H1 (cell line): ENCODE measurements at regions not wholly inside any gene's neighbourhood (a gene's known extent, or its start where the extent isn't known, plus 50 kb on each side); places are given as distances from the start of the nearest gene placed in this dataset.

Experiments
- CTCF ChIA-PET: fragments of 300-600 bp; sonication (Branson Sonifier 250); formaldehyde crosslinking; loops from one replicate; lab custom pipeline; 2021; ENCODE audit not compliant: partially characterized antibody; lab: Charles Lee
- POLR2A ChIA-PET: fragments of 300-600 bp; sonication (Branson Sonifier 250); formaldehyde crosslinking; loops from one replicate; lab custom pipeline; 2021; ENCODE audit warnings: inconsistent platforms; ENCODE audit not compliant: partially characterized antibody; lab: Charles Lee
- DNase-seq, 2 experiments: peaks; one replicate each; pipeline versions ENCODE4 v3.0.0 to v3.0.0-alpha.2; 2010 to 2022; ENCODE audit warnings: low spot score in 2 of 2, low read depth in 1 of 2, mixed read lengths in 1 of 2
- FAIRE-seq: peaks from 2 replicates; lab custom pipeline; 2011; peaks lifted over from hg19 to GRCh38; lab: Jason Lieb, UNC
- H2AFZ ChIP-seq: 2 replicates; pipeline ENCODE4 v1.8.1; 2012; ENCODE audit warnings: low read length, inconsistent platforms
- H2AK5ac ChIP-seq: 2 replicates; pipeline ENCODE4 v1.6.1; 2013; ENCODE audit warnings: low read depth, low read length
- H2BK120ac ChIP-seq: replicated peaks from 2 replicates; pipeline ENCODE3; 2013; ENCODE audit warnings: low read depth, low read length, inconsistent platforms
- H2BK12ac ChIP-seq: 2 replicates; pipeline ENCODE4 v1.6.1; 2013; ENCODE audit warnings: low read depth, low read length
- H2BK15ac ChIP-seq: 2 replicates; pipeline ENCODE4 v1.6.1; 2013; ENCODE audit warnings: low read length
- H2BK20ac ChIP-seq: 2 replicates; pipeline ENCODE4 v1.6.1; 2013; ENCODE audit warnings: low read length
- H2BK5ac ChIP-seq: 2 replicates; pipeline ENCODE4 v1.6.1; 2013; ENCODE audit warnings: low read depth, low read length
- H3K14ac ChIP-seq: 2 replicates; pipeline ENCODE4 v1.6.1; 2013; ENCODE audit warnings: inconsistent platforms; ENCODE audit not compliant: insufficient read length
- H3K18ac ChIP-seq: 2 replicates; pipeline ENCODE4 v1.6.1; 2013; ENCODE audit warnings: low read length; ENCODE audit errors: extremely low read depth
- H3K23ac ChIP-seq: 2 replicates; pipeline ENCODE4 v1.6.1; 2013; ENCODE audit warnings: inconsistent platforms; ENCODE audit not compliant: insufficient read length
- H3K23me2 ChIP-seq: 2 replicates; pipeline ENCODE4 v1.6.1; 2013; ENCODE audit warnings: low read depth, low read length
- H3K27ac ChIP-seq: 2 replicates; pipeline ENCODE4 v1.6.1; 2011; ENCODE audit warnings: low read depth, low read length, inconsistent platforms
- H3K27me3 ChIP-seq, 4 experiments: replicated peaks in 1 of 4; 1 replicate in 1 of 4; 2 replicates in 3 of 4; pipeline versions ENCODE4 v1.6.1 to v1.8.1; 2011 to 2013; ENCODE audit warnings: low read length in 3 of 4, mild to moderate bottlenecking in 3 of 4, inconsistent platforms in 2 of 4, mixed read lengths in 2 of 4, moderate library complexity in 1 of 4; ENCODE audit not compliant: control insufficient read depth in 3 of 4, insufficient read depth in 3 of 4; ENCODE audit errors: extremely low read depth in 1 of 4
- H3K36me3 ChIP-seq, 4 experiments: 2 replicates each; pipeline versions ENCODE4 v1.6.1 to v1.8.1; 2011 to 2013; ENCODE audit warnings: mild to moderate bottlenecking in 4 of 4, low read length in 3 of 4, moderate library complexity in 2 of 4, control low read depth in 1 of 4, inconsistent platforms in 1 of 4; ENCODE audit not compliant: insufficient read depth in 4 of 4, control insufficient read depth in 2 of 4
- H3K4ac ChIP-seq: replicated peaks from 2 replicates; pipeline ENCODE3; 2013; ENCODE audit warnings: low read length, low read depth, mixed read lengths, inconsistent platforms; ENCODE audit not compliant: insufficient read length
- H3K4me1 ChIP-seq, 4 experiments: replicated peaks in 1 of 4; 1 replicate in 1 of 4; 2 replicates in 3 of 4; pipeline versions ENCODE4 v1.6.1 to v1.8.1; 2011 to 2013; ENCODE audit warnings: low read length in 3 of 4, inconsistent platforms in 2 of 4, mixed read lengths in 1 of 4; ENCODE audit not compliant: insufficient read depth in 4 of 4, control insufficient read depth in 3 of 4
- H3K4me2 ChIP-seq, 2 experiments: 2 replicates each; pipeline versions ENCODE4 v1.6.1 to v1.8.1; 2011 to 2013; ENCODE audit warnings: low read depth in 2 of 2, low read length in 2 of 2, control low read depth in 1 of 2, inconsistent platforms in 1 of 2, mild to moderate bottlenecking in 1 of 2; ENCODE audit not compliant: insufficient read depth in 1 of 2
- H3K4me3 ChIP-seq, 4 experiments: fragments of 200-600, 300-600 bp in 1 of 4; sonication (generic), shearing (Covaris generic), sonication (Bioruptor Twin) in 1 of 4; 2 replicates each; pipeline versions ENCODE4 v1.5.1 to v1.8.1; 2011 to 2016; ENCODE audit warnings: low read length in 4 of 4, low read depth in 3 of 4, control low read depth in 2 of 4, inconsistent platforms in 2 of 4, mild to moderate bottlenecking in 2 of 4, mixed read lengths in 1 of 4, moderate library complexity in 1 of 4; ENCODE audit not compliant: insufficient read depth in 2 of 4; ENCODE audit errors: extremely low read depth in 1 of 4
- H3K56ac ChIP-seq: replicated peaks from 2 replicates; pipeline ENCODE3; 2013; ENCODE audit warnings: low read depth, mild to moderate bottlenecking, mixed read lengths, low read length, inconsistent platforms; ENCODE audit not compliant: insufficient read length
- H3K79me1 ChIP-seq: 2 replicates; pipeline ENCODE4 v1.6.1; 2013; ENCODE audit warnings: low read depth, low read length, control low read depth
- H3K79me2 ChIP-seq, 2 experiments: 2 replicates each; pipeline versions ENCODE4 v1.6.1 to v1.8.1; 2012 to 2013; ENCODE audit warnings: low read length in 2 of 2, mild to moderate bottlenecking in 2 of 2, inconsistent platforms in 1 of 2; ENCODE audit not compliant: insufficient read depth in 2 of 2, control insufficient read depth in 1 of 2
- H3K9ac ChIP-seq, 4 experiments: replicated peaks in 1 of 4; 1 replicate in 1 of 4; 2 replicates in 3 of 4; pipeline versions ENCODE4 v1.6.1 to v1.8.1; 2011 to 2013; ENCODE audit warnings: low read depth in 3 of 4, low read length in 3 of 4, control low read depth in 2 of 4, mild to moderate bottlenecking in 2 of 4, moderate library complexity in 2 of 4, inconsistent platforms in 1 of 4; ENCODE audit errors: extremely low read depth in 1 of 4
- H3K9me3 ChIP-seq, 2 experiments: 2 replicates each; pipeline versions ENCODE4 v1.6.1 to v1.8.1; 2012 to 2013; ENCODE audit warnings: mild to moderate bottlenecking in 2 of 2, moderate library complexity in 2 of 2, control low read depth in 1 of 2, inconsistent platforms in 1 of 2, low read depth in 1 of 2, low read length in 1 of 2, mixed read lengths in 1 of 2; ENCODE audit not compliant: insufficient read depth in 2 of 2
- H4K20me1 ChIP-seq, 2 experiments: replicated peaks in 1 of 2; 2 replicates each; pipeline versions ENCODE3 to v1.8.1; 2011 to 2013; ENCODE audit warnings: inconsistent platforms in 2 of 2, low read length in 2 of 2, mild to moderate bottlenecking in 1 of 2; ENCODE audit not compliant: insufficient read depth in 2 of 2, control insufficient read depth in 1 of 2
- H4K5ac ChIP-seq: 2 replicates; pipeline ENCODE4 v1.6.1; 2013; ENCODE audit warnings: low read length, low read depth, mixed read lengths, inconsistent platforms; ENCODE audit not compliant: insufficient read length
- H4K8ac ChIP-seq: 2 replicates; pipeline ENCODE4 v1.8.0; 2013; ENCODE audit warnings: mild to moderate bottlenecking, moderate library complexity, low read length, inconsistent platforms; ENCODE audit not compliant: insufficient read depth; ENCODE audit errors: extremely low read depth
- H4K91ac ChIP-seq: replicated peaks from 2 replicates; pipeline ENCODE3; 2013; ENCODE audit warnings: low read length, mixed read lengths, inconsistent platforms; ENCODE audit not compliant: insufficient read length
- CBX8 ChIP-seq: fragments of 300-800, 300-1000 bp; sonication (generic); IDR thresholded peaks from 2 replicates; pipeline ENCODE4 v1.7.1; 2016; ENCODE audit warnings: low read depth, low read length, borderline replicate concordance
- CHD2 ChIP-seq: IDR thresholded peaks from 2 replicates; pipeline ENCODE4 v1.6.1; 2012; ENCODE audit warnings: low read length, improper control_type of control experiment
- GTF2F1 ChIP-seq: IDR thresholded peaks from 2 replicates; pipeline ENCODE4 v1.6.1; 2012; ENCODE audit warnings: low read depth, low read length, improper control_type of control experiment, borderline replicate concordance
- HDAC6 ChIP-seq: IDR thresholded peaks from one replicate; pipeline ENCODE4 v1.7.1; 2012; ENCODE audit warnings: low read depth, mild to moderate bottlenecking, inconsistent platforms, low read length, moderate library complexity
- KDM1A ChIP-seq: fragments of 200-600, 300-600 bp; sonication (generic); IDR thresholded peaks from 2 replicates; pipeline ENCODE4 v1.7.1; 2016; ENCODE audit warnings: mild to moderate bottlenecking, low read length, borderline replicate concordance
- PHF8 ChIP-seq: fragments of 200-600 bp; sonication (generic); conservative IDR thresholded peaks from 2 replicates; pipeline ENCODE4 v1.7.1; 2012; ENCODE audit warnings: low read depth, mild to moderate bottlenecking, inconsistent platforms, low read length, moderate library complexity
- RNF2 ChIP-seq: fragments of 200-900, 300-1000 bp; sonication (generic); IDR thresholded peaks from 2 replicates; pipeline ENCODE4 v1.7.1; 2016; ENCODE audit warnings: borderline replicate concordance, low read depth, mild to moderate bottlenecking, antibody characterized with exemption, low read length; ENCODE audit not compliant: poor library complexity, severe bottlenecking; ENCODE audit errors: missing control alignments
- SIN3A ChIP-seq, 2 experiments: IDR thresholded peaks in 1 of 2; conservative IDR thresholded peaks in 1 of 2; 2 replicates each; pipeline ENCODE4 v1.6.1; 2011 to 2012; ENCODE audit warnings: low read length in 2 of 2, improper control_type of control experiment in 1 of 2, low read depth in 1 of 2, mild to moderate bottlenecking in 1 of 2
- SIRT6 ChIP-seq: IDR thresholded peaks from one replicate; pipeline ENCODE4 v1.7.1; 2012; ENCODE audit warnings: low read length, inconsistent platforms
- SP1 ChIP-seq: IDR thresholded peaks from 2 replicates; pipeline ENCODE4 v1.6.1; 2011; ENCODE audit warnings: low read depth, low read length
- WGBS, 2 experiments: shearing (Covaris generic) in 1 of 2; methylation state at CpG; one replicate each; pipeline versions ENCODE4 v1.1.6 to v1.1.7; 2013 to 2015; ENCODE audit warnings: low lambda C conversion rate in 2 of 2, mixed read lengths in 2 of 2, inconsistent platforms in 1 of 2, low coverage in 1 of 2, missing lambda C conversion rate in 1 of 2; ENCODE audit not compliant: insufficient replicate concordance in 2 of 2, insufficient coverage in 1 of 2, insufficient read length in 1 of 2; ENCODE audit errors: extremely low coverage in 1 of 2, missing lambda C conversion rate in 1 of 2; 5-methylcytosine and 5-hydroxymethylcytosine counted together
- TF ChIP-seq, protein P1 (sequence below), 3 experiments: IDR thresholded peaks; 1 replicate in 2 of 3; 2 replicates in 1 of 3; pipeline versions ENCODE4 v1.5.1 to v1.6.1; 2011; ENCODE audit warnings: low read length in 3 of 3, mild to moderate bottlenecking in 3 of 3, inconsistent platforms in 2 of 3, low read depth in 1 of 3, moderate library complexity in 1 of 3; ENCODE audit not compliant: insufficient read depth in 1 of 3; ENCODE audit errors: control extremely low read depth in 1 of 3

DNA sequence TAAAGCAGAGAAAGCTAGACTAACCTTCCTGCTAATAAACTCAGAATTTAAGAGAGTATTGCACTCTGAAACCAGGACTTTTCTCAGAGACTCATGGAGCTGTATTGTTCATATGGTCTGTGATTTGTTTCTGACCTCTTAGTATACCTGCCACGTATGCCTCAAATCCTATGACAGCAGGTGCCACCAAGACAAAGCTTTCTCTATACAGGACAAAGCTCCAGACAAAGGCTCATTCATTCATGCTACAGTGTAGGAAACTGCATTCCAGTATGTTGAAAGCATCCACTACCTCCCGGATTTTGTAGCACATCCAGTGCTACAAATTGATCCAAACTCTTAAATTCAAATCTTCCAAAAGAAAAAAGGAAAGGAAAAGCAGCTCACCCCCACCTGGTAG, 178.3 kb downstream of the CHIC2 start:
- 81% methylated on average over 2 of the region's 2 CpGs; no CpG with 5 or more reads in 1 of the 2 experiments for whole genome bisulfite sequencing, 2 experiments
- TF ChIP-seq HDAC6 (no peak), KDM1A (no peak), SP1 (no peak), CBX8 (no peak), SIRT6 (no peak), GTF2F1 (no peak), RNF2 (no peak), PHF8 (no peak), CHD2 (no peak), SIN3A (conservative IDR thresholded peaks at IDR 0.05 in 1 of 2, IDR thresholded peaks at IDR 0.05 in 1 of 2; ENCODE audit: low read depth in 1 of 2, low read length in 2 of 2) (no peak)
- TF ChIP-seq, protein P1, sequence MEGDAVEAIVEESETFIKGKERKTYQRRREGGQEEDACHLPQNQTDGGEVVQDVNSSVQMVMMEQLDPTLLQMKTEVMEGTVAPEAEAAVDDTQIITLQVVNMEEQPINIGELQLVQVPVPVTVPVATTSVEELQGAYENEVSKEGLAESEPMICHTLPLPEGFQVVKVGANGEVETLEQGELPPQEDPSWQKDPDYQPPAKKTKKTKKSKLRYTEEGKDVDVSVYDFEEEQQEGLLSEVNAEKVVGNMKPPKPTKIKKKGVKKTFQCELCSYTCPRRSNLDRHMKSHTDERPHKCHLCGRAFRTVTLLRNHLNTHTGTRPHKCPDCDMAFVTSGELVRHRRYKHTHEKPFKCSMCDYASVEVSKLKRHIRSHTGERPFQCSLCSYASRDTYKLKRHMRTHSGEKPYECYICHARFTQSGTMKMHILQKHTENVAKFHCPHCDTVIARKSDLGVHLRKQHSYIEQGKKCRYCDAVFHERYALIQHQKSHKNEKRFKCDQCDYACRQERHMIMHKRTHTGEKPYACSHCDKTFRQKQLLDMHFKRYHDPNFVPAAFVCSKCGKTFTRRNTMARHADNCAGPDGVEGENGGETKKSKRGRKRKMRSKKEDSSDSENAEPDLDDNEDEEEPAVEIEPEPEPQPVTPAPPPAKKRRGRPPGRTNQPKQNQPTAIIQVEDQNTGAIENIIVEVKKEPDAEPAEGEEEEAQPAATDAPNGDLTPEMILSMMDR (IDR thresholded peaks at IDR 0.05; ENCODE audit: control extremely low read depth in 1 of 3, insufficient read depth in 1 of 3, low read depth in 1 of 3, low read length in 3 of 3): no peak

More for the DNA sequence above, 178.3 kb downstream of the CHIC2 start:
- Histone ChIP-seq H2BK15ac (no peak overlapping the region), H3K4ac (no peak overlapping the region), H4K91ac (no peak overlapping the region), H3K18ac (no peak overlapping the region), H4K8ac (no peak overlapping the region), H3K9me3 (no peaks in the 10 kb centered on the region), H3K23me2 (no peaks in the 10 kb centered on the region), H3K27ac (no peak overlapping the region), H2BK20ac (no peak overlapping the region), H3K4me1 (no peaks in the 10 kb centered on the region), H2AFZ (no peak overlapping the region), H3K27me3 (no peaks in the 10 kb centered on the region), H3K14ac (no peak overlapping the region), H3K79me1 (no peaks in the 10 kb centered on the region), H2AK5ac (no peak overlapping the region), H3K79me2 (no peaks in the 10 kb centered on the region), H3K4me3 (no peak overlapping the region), H2BK120ac (no peak overlapping the region), H3K23ac (no peak overlapping the region), H3K56ac (no peak overlapping the region), H3K4me2 (no peak overlapping the region), H2BK5ac (no peak overlapping the region), H3K36me3 (no peaks in the 10 kb centered on the region), H3K9ac (no peak overlapping the region), H4K20me1 (no peaks in the 10 kb centered on the region), H2BK12ac (no peak overlapping the region), H4K5ac (no peak overlapping the region)
- DNase-seq (no peak), FAIRE-seq (no peak)
- ChIA-PET POLR2A (no interaction called here), CTCF (interaction anchor here (1.1 kb wide), 1 partner anchor 22 kb away, joined by 4 read pairs; no protein-coding TSS in a partner anchor)
